GM23338 (cell line): ENCODE measurements at regions not wholly inside any gene's neighbourhood (a gene's known extent, or its start where the extent isn't known, plus 50 kb on each side); places are given as distances from the start of the nearest gene placed in this dataset.

Experiments used
- ATAC-seq: fragments of 200-7000 bp; cut with Tn5 transposase; 3 replicates; pipeline ENCODE4 v1.9.1; 2020
- DNase-seq: peaks from one replicate; pipeline ENCODE4 v3.0.0-alpha.2; 2015; ENCODE audit warnings: low spot score
- H2AFZ ChIP-seq: fragments of 200-600 bp; sonication (generic); 2 replicates; pipeline ENCODE4 v1.8.0; 2016; ENCODE audit warnings: antibody characterized with exemption, mild to moderate bottlenecking, moderate library complexity
- H3F3A ChIP-seq: fragments of 200-600 bp; sonication (generic); replicated peaks from 2 replicates; pipeline ENCODE4 v1.8.0; 2017; ENCODE audit warnings: antibody characterized with exemption, mixed run types, low read depth
- H3K27ac ChIP-seq: fragments of 200-600 bp; sonication (generic); 2 replicates; pipeline ENCODE4 v1.6.1; 2016; ENCODE audit warnings: low read depth
- H3K27me3 ChIP-seq: fragments of 200-600 bp; sonication (generic); 2 replicates; pipeline ENCODE4 v1.8.0; 2016; ENCODE audit warnings: mild to moderate bottlenecking, mixed run types, moderate library complexity; ENCODE audit not compliant: insufficient read depth
- H3K36me3 ChIP-seq: fragments of 200-600 bp; sonication (generic); 2 replicates; pipeline ENCODE4 v1.8.0; 2016; ENCODE audit warnings: mild to moderate bottlenecking; ENCODE audit not compliant: insufficient read depth
- H3K4me1 ChIP-seq: fragments of 200-600 bp; sonication (generic); 2 replicates; pipeline ENCODE4 v1.8.0; 2016; ENCODE audit warnings: mild to moderate bottlenecking, moderate library complexity; ENCODE audit not compliant: insufficient read depth
- H3K4me2 ChIP-seq: fragments of 200-600 bp; sonication (generic); 2 replicates; pipeline ENCODE4 v1.7.1; 2017; ENCODE audit warnings: mixed run types
- H3K4me3 ChIP-seq: fragments of 200-600 bp; sonication (generic); 2 replicates; pipeline ENCODE4 v1.6.1; 2016; ENCODE audit warnings: mixed run types
- H3K79me2 ChIP-seq: fragments of 200-600 bp; sonication (generic); replicated peaks from 2 replicates; pipeline ENCODE4 v1.8.0; 2017; ENCODE audit warnings: mild to moderate bottlenecking; ENCODE audit not compliant: insufficient read depth
- H3K9me2 ChIP-seq: fragments of 200-600 bp; sonication (generic); 2 replicates; pipeline ENCODE4 v1.8.0; 2017; ENCODE audit not compliant: insufficient read depth
- H4K20me1 ChIP-seq: fragments of 200-600 bp; sonication (generic); replicated peaks from 2 replicates; pipeline ENCODE4 v1.8.0; 2017; ENCODE audit warnings: mild to moderate bottlenecking; ENCODE audit not compliant: insufficient read depth
- H3K27ac Mint-ChIP-seq: 2 replicates; pipeline ENCODE4 v1.8.0; 2020; ENCODE audit warnings: inconsistent platforms, mild to moderate bottlenecking, moderate library complexity, mixed read lengths
- H3K27me3 Mint-ChIP-seq: 3 replicates; pipeline ENCODE4 v1.8.0; 2022; ENCODE audit warnings: low read depth, mild to moderate bottlenecking, moderate library complexity, mixed read lengths, inconsistent platforms; ENCODE audit not compliant: insufficient read depth, poor library complexity
- H3K36me3 Mint-ChIP-seq: 3 replicates; pipeline ENCODE4 v1.8.0; 2021; ENCODE audit warnings: low read depth, mild to moderate bottlenecking, inconsistent platforms, moderate library complexity, mixed read lengths
- H3K4me1 Mint-ChIP-seq: 3 replicates; pipeline ENCODE4 v1.8.0; 2020; ENCODE audit warnings: mild to moderate bottlenecking, inconsistent platforms, mixed read lengths
- H3K4me3 Mint-ChIP-seq: 3 replicates; pipeline ENCODE4 v1.8.0; 2021; ENCODE audit warnings: moderate library complexity, mild to moderate bottlenecking, inconsistent platforms, mixed read lengths
- H3K9me3 Mint-ChIP-seq: 3 replicates; pipeline ENCODE4 v1.8.0; 2020; ENCODE audit warnings: moderate library complexity, mild to moderate bottlenecking, inconsistent platforms, mixed read lengths
- CREB1 ChIP-seq: fragments of 250-450 bp; sonication (Bioruptor Pico); IDR thresholded peaks from 2 replicates; pipeline ENCODE4 v1.5.0; 2020; ENCODE audit warnings: low read depth, mild to moderate bottlenecking, moderate library complexity
- CTCF ChIP-seq, 2 experiments: fragments of 200-600 bp in 1 of 2; sonication (generic) in 1 of 2; conservative IDR thresholded peaks; 2 replicates each; pipeline versions ENCODE4 v1.5.1 to v1.6.1; 2016 to 2017; ENCODE audit warnings: antibody characterized with exemption in 2 of 2, low read depth in 2 of 2, mild to moderate bottlenecking in 2 of 2, moderate library complexity in 1 of 2
- ETS1 ChIP-seq: IDR thresholded peaks from 2 replicates; pipeline ENCODE4 v1.6.1; 2016; ENCODE audit warnings: antibody characterized with exemption
- EZH2 ChIP-seq: fragments of 200-600 bp; sonication (generic); IDR thresholded peaks from one replicate; pipeline ENCODE4 v1.8.0; 2017; ENCODE audit warnings: antibody characterized with exemption, mild to moderate bottlenecking, low read depth; ENCODE audit not compliant: unreplicated experiment
- EZH2phosphoT487 ChIP-seq: fragments of 200-600 bp; sonication (generic); IDR thresholded peaks from one replicate; pipeline ENCODE4 v1.8.1; 2018; ENCODE audit warnings: antibody characterized with exemption; ENCODE audit not compliant: unreplicated experiment
- JUNB ChIP-seq: IDR thresholded peaks from one replicate; pipeline ENCODE4 v1.6.1; 2016; ENCODE audit warnings: antibody characterized with exemption; ENCODE audit not compliant: unreplicated experiment
- NANOG ChIP-seq: IDR thresholded peaks from 2 replicates; pipeline ENCODE4 v1.6.1; 2016; ENCODE audit warnings: antibody characterized with exemption, borderline replicate concordance
- POLR2AphosphoS5 ChIP-seq: IDR thresholded peaks from 2 replicates; pipeline ENCODE4 v1.6.1; 2016; ENCODE audit warnings: antibody characterized with exemption, low read depth
- REST ChIP-seq: IDR thresholded peaks from one replicate; pipeline ENCODE4 v1.6.1; 2018; ENCODE audit warnings: antibody characterized with exemption; ENCODE audit not compliant: unreplicated experiment
- STAT1 ChIP-seq: IDR thresholded peaks from one replicate; pipeline ENCODE4 v1.6.1; 2016; ENCODE audit warnings: antibody characterized with exemption; ENCODE audit not compliant: unreplicated experiment
- ZNF114 ChIP-seq: fragments of 250-450 bp; sonication (Bioruptor Pico); IDR thresholded peaks from 2 replicates; pipeline ENCODE4 v1.5.0; 2020; ENCODE audit warnings: mild to moderate bottlenecking, moderate library complexity
- ZNF331 ChIP-seq: fragments of 250-450 bp; sonication (Bioruptor Pico); IDR thresholded peaks from 2 replicates; pipeline ENCODE4 v1.5.0; 2020; ENCODE audit warnings: low read depth, mild to moderate bottlenecking, moderate library complexity
- ZNF462 ChIP-seq: fragments of 250-450 bp; sonication (Bioruptor Pico); IDR thresholded peaks from 2 replicates; pipeline ENCODE4 v1.5.0; 2020; ENCODE audit warnings: mild to moderate bottlenecking, moderate library complexity

- no peaks in the 10 kb centered on the region for H3K27me3 ChIP-seq
- H3K4me2 ChIP-seq: no peak overlapping the region
- H3K4me1 ChIP-seq: no peaks in the 10 kb centered on the region
- DNase-seq: no peak
- TF ChIP-seq CTCF (conservative IDR thresholded peaks at IDR 0.05; ENCODE audit: low read depth in 2 of 2) (no peak), ZNF331 (CRISPR knock-in tag) (no peak), ETS1 (no peak), REST (no peak), EZH2phosphoT487 (no peak), ZNF114 (no peak), EZH2 (no peak), NANOG (no peak), CREB1 (CRISPR knock-in tag) (no peak), STAT1 (no peak), POLR2AphosphoS5 (no peak), JUNB (no peak), ZNF462 (CRISPR knock-in tag) (no peak)
- no peak overlapping the region for H3K27ac ChIP-seq
- Mint-ChIP-seq H3K4me3 (no peak overlapping the region), H3K27me3 (peaks cover 1% of the 10 kb centered on the region), H3K9me3 (peaks cover 32% of the 10 kb centered on the region), H3K27ac (no peak overlapping the region), H3K4me1 (no peaks in the 10 kb centered on the region), H3K36me3 (peaks cover 23% of the 10 kb centered on the region; the same call in 2 of the 3 replicates)
- H2AFZ ChIP-seq: no peak overlapping the region
- no peaks in the 10 kb centered on the region for H3F3A ChIP-seq
- H3K9me2 ChIP-seq: 0 out of 2 replicates have a peak, but pooled peaks cover 2% of the 10 kb centered on the region
- no peak for ATAC-seq
- H3K4me3 ChIP-seq: no peak overlapping the region
- no peaks in the 10 kb centered on the region for H3K36me3 ChIP-seq
- H4K20me1 ChIP-seq: no peaks in the 10 kb centered on the region
- H3K79me2 ChIP-seq: no peaks in the 10 kb centered on the region
Observed at GRCh38 chr12:28898038-28898437, 251.0 kb upstream of the FAR2 start.
